LNCaP clone FGC (cell line): ENCODE measurements at regions not wholly inside any gene's neighbourhood (a gene's known extent, or its start where the extent isn't known, plus 50 kb on each side); places are given as distances from the start of the nearest gene placed in this dataset.

Experiments
- DNase-seq: peaks from one replicate; pipeline ENCODE4 v3.0.0-alpha.2; 2011; ENCODE audit warnings: low read depth
- H3K4me3 ChIP-seq: 2 replicates; pipeline ENCODE4 v1.5.1; 2011; ENCODE audit warnings: mild to moderate bottlenecking, low read depth, low read length, control low read depth
- CTCF ChIP-seq: IDR thresholded peaks from 2 replicates; pipeline ENCODE4 v1.5.1; 2012; ENCODE audit warnings: mild to moderate bottlenecking; ENCODE audit not compliant: control insufficient read depth, insufficient read depth; ENCODE audit errors: extremely low read depth

- DNase-seq = no peak
- no peak for TF ChIP-seq CTCF
- no peak overlapping the region for H3K4me3 ChIP-seq
Observed at GRCh38 chr7:115135769-115136410, 214.0 kb downstream of the MDFIC start.

- no peak for DNase-seq
- no peak for TF ChIP-seq CTCF
- no peak overlapping the region for H3K4me3 ChIP-seq
Observed at GRCh38 chr7:115135146-115135545, 213.3 kb downstream of the MDFIC start.

GRCh38 chr7:115133248-115133647, 211.4 kb downstream of the MDFIC start:
- TF ChIP-seq CTCF = no peak
- DNase-seq = no peak
- no peak overlapping the region for H3K4me3 ChIP-seq

DNA sequence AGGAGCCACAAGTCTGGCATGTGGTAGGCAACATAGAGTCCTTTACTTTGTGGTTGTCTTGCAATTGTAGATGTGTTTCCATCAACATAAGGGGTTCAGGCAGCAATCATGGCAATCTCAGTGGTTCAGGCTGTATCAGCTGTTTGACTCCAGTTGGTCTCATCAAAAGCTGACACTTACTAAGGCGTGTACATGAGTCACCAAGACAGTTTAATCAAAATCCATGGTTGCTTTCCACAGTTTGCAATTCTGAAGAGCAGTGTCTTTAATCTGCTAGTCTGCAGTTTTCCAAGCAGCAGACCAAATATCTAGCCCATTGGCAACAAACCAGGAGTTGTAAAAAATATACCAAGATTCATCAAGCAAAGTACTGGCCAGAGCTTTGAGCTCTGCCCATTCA, 210.2 kb downstream of the MDFIC start:
- H3K4me3 ChIP-seq = no peak overlapping the region
- no peak for TF ChIP-seq CTCF
- no peak for DNase-seq

DNA sequence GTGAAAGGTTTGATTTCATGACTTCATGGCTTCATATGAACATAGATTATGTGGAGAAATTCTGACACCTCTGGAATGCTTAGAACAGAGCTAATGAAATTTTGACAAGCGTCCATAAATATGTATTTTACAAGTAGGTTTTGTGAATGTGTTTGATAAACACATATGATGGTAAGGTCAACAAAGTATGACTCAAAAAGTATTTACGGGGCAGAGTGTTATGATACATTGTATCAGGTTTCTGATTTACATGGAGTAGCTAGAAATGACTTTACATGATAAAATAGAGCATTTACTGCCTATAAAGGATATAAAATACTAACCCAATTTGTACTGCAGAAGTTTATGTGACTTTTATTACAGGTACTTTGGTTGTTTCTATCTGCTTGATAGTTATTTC, 206.3 kb downstream of the MDFIC start:
- no peak overlapping the region for H3K4me3 ChIP-seq
- no peak for DNase-seq
- no peak for TF ChIP-seq CTCF

GRCh38 chr7:115127399-115128021, 205.6 kb downstream of the MDFIC start:
- no peak for DNase-seq
- no peak overlapping the region for H3K4me3 ChIP-seq
- no peak for TF ChIP-seq CTCF

- no peak for DNase-seq
- TF ChIP-seq CTCF = no peak
- no peak overlapping the region for H3K4me3 ChIP-seq
Observed at GRCh38 chr7:115125750-115126149, 203.9 kb downstream of the MDFIC start.
